ENCODE measurements at regions not wholly inside any gene's neighbourhood (a gene's known extent, or its start where the extent isn't known, plus 50 kb on each side); places are given as distances from the start of the nearest gene placed in this dataset.

- intact Hi-C loops (cut with micrococcal nuclease), result no loop called here
These were observed 130.0 kb upstream of the BACE2 start for GRCh38 chr21:41037936-41038335.

DNA sequence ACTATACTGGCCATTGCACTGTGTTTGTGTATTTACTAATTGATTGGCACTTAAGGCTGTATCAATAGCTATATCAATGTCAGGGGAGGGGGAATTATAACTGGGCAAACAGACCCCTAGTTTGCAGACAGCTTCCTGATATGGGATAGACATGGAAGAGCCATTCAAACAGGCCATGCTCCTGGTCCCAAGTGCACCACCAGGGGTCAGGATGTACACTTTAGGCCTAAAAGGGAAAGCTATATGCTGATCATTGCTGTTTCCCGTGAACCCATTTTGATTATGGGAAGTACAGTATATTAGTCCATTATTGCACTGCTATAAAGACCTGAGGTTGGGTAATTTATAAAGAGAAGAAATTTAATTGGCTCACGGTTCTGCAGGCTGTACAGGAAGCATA lies 124.9 kb upstream of the BACE2 start:
- intact Hi-C loops (cut with micrococcal nuclease), result no loop called here

- intact Hi-C loops (cut with micrococcal nuclease), result no loop called here
These were observed 122.3 kb upstream of the BACE2 start for GRCh38 chr21:41045534-41046268.

DNA sequence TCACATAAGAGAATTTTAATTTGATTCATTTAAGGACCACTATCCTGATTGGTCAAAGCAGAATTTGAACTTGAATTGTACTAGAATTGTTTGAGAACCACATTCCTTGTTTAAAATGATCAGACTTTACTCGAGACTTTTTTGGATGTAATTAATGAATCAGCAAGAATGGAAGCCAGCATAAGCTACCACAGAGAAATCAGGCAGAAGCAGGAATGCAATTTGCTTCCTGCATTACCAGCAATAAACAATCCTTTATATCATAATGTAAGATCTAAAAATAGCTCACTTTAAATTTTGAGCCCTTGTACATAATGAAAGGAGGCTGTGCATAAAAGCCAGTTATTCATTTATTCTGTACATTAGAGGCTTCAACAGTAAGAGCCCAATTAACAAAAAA lies 119.8 kb upstream of the BACE2 start:
- intact Hi-C loops (cut with micrococcal nuclease), result no loop called here

DNA sequence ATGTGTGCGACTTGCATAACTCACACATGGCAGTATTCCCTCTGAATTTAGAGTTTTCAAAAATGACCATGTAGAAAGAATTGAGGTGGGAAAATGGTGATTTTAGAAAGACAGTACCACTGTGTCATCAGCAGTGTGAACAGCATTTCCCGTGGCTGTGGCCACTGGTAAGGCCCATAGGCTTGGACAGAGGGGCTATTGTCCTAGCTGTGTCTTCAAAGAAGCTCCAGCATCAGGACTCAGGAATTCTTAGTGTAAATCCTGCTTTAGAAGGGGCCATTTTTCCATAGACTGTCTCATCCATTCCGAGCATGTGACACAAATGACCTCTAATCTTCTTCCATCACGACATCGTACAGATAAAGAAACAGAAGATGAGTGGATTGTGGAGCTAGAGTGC lies 119.3 kb upstream of the BACE2 start:
- intact Hi-C loops (cut with micrococcal nuclease), result no loop called here

DNA sequence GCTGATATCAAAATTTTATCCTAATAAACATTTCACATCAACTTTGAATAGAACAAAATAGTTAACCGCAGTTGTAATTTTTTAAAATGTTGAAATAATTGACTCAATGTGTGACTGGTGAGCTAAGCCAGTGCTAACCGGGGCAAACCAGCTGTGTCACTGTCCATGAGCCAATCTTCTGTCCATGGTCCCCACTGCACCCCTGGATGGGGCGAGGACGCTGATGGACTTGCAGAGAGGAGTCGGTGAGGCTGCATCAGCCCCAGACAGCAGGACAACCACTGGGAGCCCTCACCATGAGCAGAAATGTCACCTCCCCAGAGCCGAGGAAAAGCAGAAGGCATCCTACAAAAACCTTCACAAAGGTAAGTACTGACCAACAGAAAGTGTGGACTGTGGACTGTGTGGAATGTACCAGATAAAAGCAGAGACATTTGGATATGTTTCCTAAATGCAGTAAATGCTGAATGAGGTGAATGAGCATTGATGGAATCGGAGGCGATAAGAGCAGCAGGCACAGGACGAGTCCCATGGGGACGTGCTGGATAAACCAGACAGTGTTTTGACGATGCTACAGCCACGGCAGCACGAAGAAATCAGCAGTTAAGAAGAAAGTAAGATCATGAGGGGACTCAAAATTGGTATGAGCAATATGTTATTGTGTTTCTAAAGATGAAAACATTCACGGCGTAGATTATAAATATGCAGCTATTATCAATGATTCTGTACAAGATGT lies 115.0 kb upstream of the BACE2 start:
- intact Hi-C loops (cut with micrococcal nuclease), result no loop called here

DNA sequence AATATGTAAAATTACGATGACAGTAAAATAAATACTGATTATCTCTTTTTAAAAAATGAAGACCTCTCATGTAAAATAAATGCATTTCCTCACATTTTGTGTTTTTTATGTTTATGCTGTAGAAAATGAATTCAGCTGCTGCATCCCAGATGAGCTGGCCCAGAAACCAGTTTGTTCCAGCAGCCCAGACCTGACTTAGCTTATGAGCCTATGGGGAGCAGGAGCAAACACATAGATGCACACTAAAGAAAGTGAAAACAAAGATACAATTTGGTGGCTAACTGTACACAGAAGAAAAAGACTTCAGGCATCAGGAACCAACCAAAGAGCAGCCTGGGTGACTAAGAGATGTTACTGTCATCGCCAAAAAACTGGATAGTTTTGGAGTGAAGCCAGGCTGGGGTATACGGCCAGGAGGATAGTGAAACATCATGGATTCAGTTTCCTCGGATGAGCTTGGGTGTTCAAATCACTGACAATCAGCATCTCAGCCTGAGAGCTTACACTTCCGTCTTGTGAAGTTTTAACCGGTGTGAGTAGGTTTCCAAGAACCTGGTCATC lies 113.9 kb upstream of the BACE2 start:
- intact Hi-C loops (cut with micrococcal nuclease), result no loop called here

DNA sequence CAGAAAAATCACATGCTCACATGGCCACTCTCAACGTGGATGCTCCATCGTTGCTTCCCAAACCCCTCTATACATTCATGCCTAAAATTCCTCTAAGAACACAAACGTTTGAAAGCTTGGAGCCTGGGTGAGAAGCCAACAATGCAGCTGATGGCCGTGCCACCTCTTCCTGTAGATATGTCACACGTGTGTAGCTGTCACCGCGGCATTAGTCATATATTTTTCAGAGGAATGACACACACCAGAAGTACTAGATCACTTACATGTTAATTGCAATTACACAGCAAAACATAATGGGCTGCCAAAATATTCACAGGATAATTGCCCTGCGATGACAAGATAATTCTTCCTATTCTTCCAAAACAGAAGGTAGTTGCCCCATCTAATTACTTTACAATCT lies 112.7 kb upstream of the BACE2 start:
- intact Hi-C loops (cut with micrococcal nuclease), result no loop called here

- intact Hi-C loops (cut with micrococcal nuclease), result no loop called here
These were observed 108.1 kb upstream of the BACE2 start for GRCh38 chr21:41059871-41060270.

- intact Hi-C loops (cut with micrococcal nuclease), result no loop called here
These were observed 106.3 kb upstream of the BACE2 start for GRCh38 chr21:41061701-41062100.

GRCh38 chr21:41064334-41064791 lies 103.6 kb upstream of the BACE2 start:
- intact Hi-C loops (cut with micrococcal nuclease), result no loop called here

GRCh38 chr21:41064951-41065350 lies 103.0 kb upstream of the BACE2 start:
- intact Hi-C loops (cut with micrococcal nuclease), result loop anchor here (5.0 kb wide), 2 partner anchors 598 to 923 kb away; no protein-coding TSS in a partner anchor

GRCh38 chr21:41065539-41065938 lies 102.4 kb upstream of the BACE2 start:
- intact Hi-C loops (cut with micrococcal nuclease), result loop anchor here (5.0 kb wide), 2 partner anchors 598 to 923 kb away; no protein-coding TSS in a partner anchor

- intact Hi-C loops (cut with micrococcal nuclease), result loop anchor here (5.0 kb wide), 2 partner anchors 599 to 924 kb away; no protein-coding TSS in a partner anchor
These were observed 101.6 kb upstream of the BACE2 start for GRCh38 chr21:41066086-41066938.

DNA sequence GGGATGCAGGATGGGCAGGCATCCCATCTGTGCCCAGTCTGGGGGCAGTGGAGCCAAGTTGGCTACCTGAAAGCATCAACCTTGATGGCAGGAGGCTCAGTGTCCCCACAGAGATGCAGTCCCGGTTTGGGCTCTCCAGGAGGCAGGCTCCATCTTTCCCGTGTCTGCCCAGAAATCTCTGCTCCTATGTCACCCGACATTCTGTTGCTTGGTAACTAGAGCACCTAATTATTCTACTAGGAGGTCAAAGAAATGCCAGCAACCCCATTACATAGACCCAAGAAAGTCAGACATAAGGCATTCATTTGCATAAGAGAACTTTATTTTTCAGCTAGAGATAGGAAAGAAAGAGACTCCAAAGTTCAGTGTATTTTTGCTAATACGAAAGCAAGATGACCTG lies 100.3 kb upstream of the BACE2 start:
- intact Hi-C loops (cut with micrococcal nuclease), result loop anchor here (5.0 kb wide), 2 partner anchors 600 to 925 kb away; no protein-coding TSS in a partner anchor

- intact Hi-C loops (cut with micrococcal nuclease), result loop anchor here (5.0 kb wide), 2 partner anchors 601 to 926 kb away; no protein-coding TSS in a partner anchor
These were observed 99.5 kb upstream of the BACE2 start for GRCh38 chr21:41068496-41068895.

DNA sequence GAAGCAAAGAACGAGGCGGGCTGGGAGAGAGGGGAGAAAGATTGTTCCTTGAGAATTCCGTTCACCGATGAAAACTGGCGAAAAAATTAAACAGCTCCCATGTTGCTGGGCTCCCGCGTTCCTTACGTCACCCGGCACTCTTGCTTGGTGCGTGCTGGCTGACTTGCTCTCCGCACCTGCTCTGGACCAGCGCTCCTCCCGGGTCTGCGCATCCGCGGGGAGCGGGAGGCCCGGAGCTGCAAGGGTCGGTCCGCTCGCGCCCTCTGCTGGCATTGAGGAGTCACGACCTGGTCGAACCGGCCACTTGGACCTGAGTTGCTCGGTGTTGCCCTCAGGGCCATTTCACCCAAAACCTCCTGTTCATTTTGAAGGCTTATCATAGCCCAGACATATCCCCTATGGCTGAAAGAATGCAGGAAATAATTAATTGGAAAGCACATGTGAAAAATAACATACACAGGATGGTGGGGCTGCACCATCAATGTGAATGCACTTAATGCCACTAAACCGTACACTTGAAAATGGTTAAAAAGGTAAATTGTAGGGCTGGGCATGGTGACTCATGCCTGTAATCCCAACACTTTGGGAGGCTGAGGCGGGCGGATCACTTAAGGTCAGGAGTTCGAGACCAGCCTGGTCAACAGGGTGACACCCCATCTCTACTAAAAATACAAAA lies 98.9 kb upstream of the BACE2 start:
- intact Hi-C loops (cut with micrococcal nuclease), result loop anchor here (5.0 kb wide), 2 partner anchors 602 to 927 kb away; no protein-coding TSS in a partner anchor

GRCh38 chr21:41070284-41070683 lies 97.7 kb upstream of the BACE2 start:
- intact Hi-C loops (cut with micrococcal nuclease), result no loop called here

DNA sequence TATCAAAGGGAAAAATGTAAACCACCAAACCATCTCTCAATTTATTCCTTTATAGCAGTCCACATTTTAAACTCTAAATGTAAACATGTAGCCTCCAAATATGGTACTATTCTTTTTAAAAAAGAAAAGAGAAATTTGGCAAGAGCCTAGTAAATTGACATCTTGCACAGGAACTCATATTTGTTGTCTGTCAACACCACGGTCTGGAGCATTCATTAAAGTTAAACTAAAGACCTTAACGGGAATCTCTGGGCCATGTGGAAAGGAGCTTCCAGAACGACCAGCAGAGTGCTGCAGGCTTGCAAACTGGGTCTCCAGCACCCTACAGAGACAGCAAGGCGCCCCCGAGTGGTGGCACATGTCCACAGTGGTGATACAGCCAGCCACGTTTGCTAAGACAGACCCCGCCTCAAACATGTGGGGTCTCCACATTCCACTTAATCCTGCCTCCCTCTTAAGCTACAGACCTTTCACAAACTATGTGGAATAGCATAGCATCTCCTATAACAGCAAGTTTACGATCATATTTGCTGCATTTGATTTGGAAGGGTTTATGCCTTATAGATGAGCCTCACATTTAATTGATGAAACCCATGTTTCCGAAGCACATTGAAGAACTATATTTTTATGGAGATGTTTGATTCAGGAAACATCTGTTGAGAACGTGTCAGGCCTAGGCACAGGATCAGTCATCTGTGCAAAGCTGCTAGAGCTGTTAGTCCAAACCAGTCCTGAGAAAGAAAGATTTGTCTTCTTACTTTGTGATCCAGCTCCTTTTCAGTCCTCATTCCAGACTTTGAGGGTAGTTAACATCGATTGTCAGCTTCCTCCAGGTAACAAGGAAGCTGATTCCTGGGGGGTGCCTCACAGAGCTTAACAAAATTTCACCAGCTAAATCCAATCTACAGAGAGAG lies 96.4 kb upstream of the BACE2 start:
- intact Hi-C loops (cut with micrococcal nuclease), result no loop called here

Data from T-helper 2 cell treated with Interferon-gamma antibody and Interleukin-4, amounts not matched to agents 100 ng/mL and 5 ng/mL, for 36 hours (primary cell).